B cell (primary cell): ENCODE measurements at regions not wholly inside any gene's neighbourhood (a gene's known extent, or its start where the extent isn't known, plus 50 kb on each side); places are given as distances from the start of the nearest gene placed in this dataset.

ENCODE experiments used
- EZH2 ChIP-seq: IDR thresholded peaks from 2 replicates; pipeline ENCODE4 v1.6.1; 2012; ENCODE audit warnings: borderline replicate concordance, low read depth, mild to moderate bottlenecking, moderate library complexity, low read length; ENCODE audit not compliant: insufficient read depth, poor library complexity, severe bottlenecking
- TF ChIP-seq, protein P1 (sequence below): fragments of 200-600 bp; IDR thresholded peaks from one replicate; pipeline ENCODE4 v1.8.0; 2022; ENCODE audit warnings: antibody characterized with exemption, mild to moderate bottlenecking

DNA sequence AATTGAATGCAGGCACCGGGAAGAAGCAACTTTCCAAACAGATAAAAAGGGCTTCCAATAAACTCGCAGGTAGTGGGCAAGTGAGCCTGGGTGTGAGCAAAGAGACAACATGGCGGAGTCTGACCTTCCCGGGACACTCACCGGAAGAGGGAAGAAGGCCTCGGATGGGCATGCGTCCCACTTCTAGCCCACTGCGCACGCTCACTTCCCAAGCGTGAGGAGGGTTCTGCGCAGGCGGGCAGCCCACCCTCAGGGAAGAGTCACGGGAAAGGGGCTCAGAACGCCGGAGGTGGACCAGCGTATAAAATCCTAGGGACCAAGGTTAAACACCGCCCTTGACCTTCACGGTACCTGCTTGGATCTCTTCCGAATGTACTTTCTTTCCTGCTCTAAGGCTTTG lies 95.5 kb upstream of the AFDN start:
- TF ChIP-seq, protein P1, sequence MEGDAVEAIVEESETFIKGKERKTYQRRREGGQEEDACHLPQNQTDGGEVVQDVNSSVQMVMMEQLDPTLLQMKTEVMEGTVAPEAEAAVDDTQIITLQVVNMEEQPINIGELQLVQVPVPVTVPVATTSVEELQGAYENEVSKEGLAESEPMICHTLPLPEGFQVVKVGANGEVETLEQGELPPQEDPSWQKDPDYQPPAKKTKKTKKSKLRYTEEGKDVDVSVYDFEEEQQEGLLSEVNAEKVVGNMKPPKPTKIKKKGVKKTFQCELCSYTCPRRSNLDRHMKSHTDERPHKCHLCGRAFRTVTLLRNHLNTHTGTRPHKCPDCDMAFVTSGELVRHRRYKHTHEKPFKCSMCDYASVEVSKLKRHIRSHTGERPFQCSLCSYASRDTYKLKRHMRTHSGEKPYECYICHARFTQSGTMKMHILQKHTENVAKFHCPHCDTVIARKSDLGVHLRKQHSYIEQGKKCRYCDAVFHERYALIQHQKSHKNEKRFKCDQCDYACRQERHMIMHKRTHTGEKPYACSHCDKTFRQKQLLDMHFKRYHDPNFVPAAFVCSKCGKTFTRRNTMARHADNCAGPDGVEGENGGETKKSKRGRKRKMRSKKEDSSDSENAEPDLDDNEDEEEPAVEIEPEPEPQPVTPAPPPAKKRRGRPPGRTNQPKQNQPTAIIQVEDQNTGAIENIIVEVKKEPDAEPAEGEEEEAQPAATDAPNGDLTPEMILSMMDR, result no peak
- no peak for TF ChIP-seq EZH2
